Iris pigment epithelial cell (primary cell): ENCODE measurements at regions not wholly inside any gene's neighbourhood (a gene's known extent, or its start where the extent isn't known, plus 50 kb on each side); places are given as distances from the start of the nearest gene placed in this dataset.
"Not testable (repeated sequence)": the region's sequence is repeated elsewhere in the genome, so short reads cannot be mapped to it uniquely, and the experiment has no call there.

ENCODE experiments used
- DNase-seq: peaks from one replicate; pipeline ENCODE4 v3.0.0-alpha.2; 2011; ENCODE audit warnings: low read depth

GRCh38 chr16:86344586-86344871, 165.8 kb upstream of the FOXF1 start:
- DNase-seq: no peak

- DNase-seq: no peak
These were observed 165.4 kb upstream of the FOXF1 start for GRCh38 chr16:86344881-86345280.

- DNase-seq: no peak
These were observed 164.8 kb upstream of the FOXF1 start for GRCh38 chr16:86345516-86345915.

GRCh38 chr16:86346034-86346433, 164.3 kb upstream of the FOXF1 start:
- no peak for DNase-seq

- peak; percentile 9 for DNase-seq
These were observed 163.2 kb upstream of the FOXF1 start for GRCh38 chr16:86347090-86347489.

- DNase-seq: no peak
These were observed 162.3 kb upstream of the FOXF1 start for GRCh38 chr16:86347916-86348555.

- no peak for DNase-seq
These were observed 160.9 kb upstream of the FOXF1 start for GRCh38 chr16:86349338-86349900.

GRCh38 chr16:86350289-86350688, 160.0 kb upstream of the FOXF1 start:
- peak; percentile 12 for DNase-seq

GRCh38 chr16:86351041-86351784, 159.1 kb upstream of the FOXF1 start:
- no peak for DNase-seq

- not testable (repeated sequence) for DNase-seq
These were observed 158.6 kb upstream of the FOXF1 start for GRCh38 chr16:86351785-86352139.

- peak; percentile 73 for DNase-seq
These were observed 157.2 kb upstream of the FOXF1 start for GRCh38 chr16:86353148-86353547.

- no peak for DNase-seq
These were observed 156.4 kb upstream of the FOXF1 start for GRCh38 chr16:86353948-86354347.

GRCh38 chr16:86354641-86355513, 155.4 kb upstream of the FOXF1 start:
- DNase-seq: peak; percentile 63

GRCh38 chr16:86355531-86355930, 154.8 kb upstream of the FOXF1 start:
- DNase-seq: peak; percentile 93

- no peak for DNase-seq
These were observed 154.4 kb upstream of the FOXF1 start for GRCh38 chr16:86355951-86356350.

- DNase-seq: no peak
These were observed 153.5 kb upstream of the FOXF1 start for GRCh38 chr16:86356804-86357203.

GRCh38 chr16:86357303-86357702, 153.0 kb upstream of the FOXF1 start:
- DNase-seq: no peak

GRCh38 chr16:86357950-86358349, 152.4 kb upstream of the FOXF1 start:
- DNase-seq: no peak

GRCh38 chr16:86359571-86359970, 150.8 kb upstream of the FOXF1 start:
- no peak for DNase-seq

- no peak for DNase-seq
These were observed 148.0 kb upstream of the FOXF1 start for GRCh38 chr16:86362155-86362849.

- DNase-seq: peak; percentile 92
These were observed 147.3 kb upstream of the FOXF1 start for GRCh38 chr16:86363057-86363490.
